Nucleus accumbens (tissue), 56 donors: ENCODE measurements at regions not wholly inside any gene's neighbourhood (a gene's known extent, or its start where the extent isn't known, plus 50 kb on each side); places are given as distances from the start of the nearest gene placed in this dataset.

Experiments
- DNase-seq, 56 donors: peaks; one replicate each; lab custom pipeline; 2025; lab: John Stamatoyannopoulos, UW

DNA sequence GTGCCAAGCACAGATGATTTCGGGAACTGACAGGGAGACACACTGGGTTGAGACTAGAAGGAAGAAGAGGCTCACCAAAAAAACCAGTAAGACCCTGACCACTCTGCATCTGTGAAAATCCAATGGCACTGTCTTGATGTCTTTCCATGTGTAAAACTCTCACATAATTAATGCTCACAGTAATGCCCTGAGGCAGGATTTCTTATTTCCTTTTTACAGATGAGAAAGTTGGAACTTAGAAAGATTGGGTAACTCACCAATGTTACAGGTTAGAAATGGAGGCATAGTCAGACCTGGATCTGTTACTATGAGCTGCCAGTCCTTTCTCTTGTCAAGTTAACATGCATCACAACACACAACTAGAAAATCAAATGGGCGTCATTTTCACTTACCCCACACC is 151.0 kb upstream of the MCHR2 start:
- DNase-seq, result no peak

DNA sequence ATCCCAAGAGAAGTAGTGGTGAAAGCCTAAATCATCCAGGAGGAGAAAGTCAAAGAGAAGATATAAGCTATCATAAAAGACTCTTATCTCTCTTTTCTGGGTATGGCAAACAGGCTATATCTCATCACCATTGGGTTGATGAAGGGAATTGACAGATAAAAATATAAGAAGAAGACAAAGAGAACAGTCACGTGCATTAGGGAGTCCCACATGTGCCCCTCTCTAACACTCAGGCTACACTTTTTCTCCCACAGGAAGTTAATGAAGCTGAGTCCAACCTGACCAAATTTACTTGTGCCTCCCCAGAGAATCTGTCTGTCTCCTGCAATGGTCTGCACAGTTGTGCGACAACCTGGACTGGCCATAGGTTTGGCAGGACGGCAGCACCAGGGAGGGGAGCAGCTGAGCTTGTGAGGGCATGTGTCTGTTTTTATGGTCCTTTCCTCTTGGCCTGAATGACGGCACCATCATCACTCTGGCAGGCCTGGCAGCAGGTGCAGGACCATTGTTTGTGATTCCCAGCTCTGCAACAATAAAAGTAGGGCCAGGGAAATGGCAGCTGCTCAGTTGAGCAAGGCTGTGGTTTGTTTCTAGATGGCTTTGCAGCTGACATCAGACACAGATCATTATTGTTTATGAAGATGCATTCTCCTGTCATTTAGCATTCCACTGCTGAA is 144.5 kb upstream of the MCHR2 start:
- DNase-seq, result no peak

DNA sequence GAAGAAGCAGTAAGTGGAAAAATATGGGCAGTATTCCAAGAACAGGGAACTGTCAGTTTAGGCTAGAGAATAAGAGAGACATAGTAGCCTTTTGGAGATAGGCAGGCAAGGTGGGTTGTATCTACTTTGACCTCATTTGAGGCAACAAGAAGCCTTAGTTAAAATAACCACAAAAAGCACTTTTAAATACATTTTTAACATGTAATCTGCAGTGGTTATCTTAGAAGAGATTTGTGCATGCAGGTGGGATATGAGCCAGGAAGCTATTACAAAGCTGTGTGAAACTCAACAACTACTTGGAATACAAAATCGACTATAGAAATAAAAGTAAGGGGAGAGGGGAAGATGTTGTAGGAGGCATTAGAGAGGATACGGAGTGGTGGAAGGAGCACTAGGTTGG is 143.7 kb upstream of the MCHR2 start:
- DNase-seq, result no peak

DNA sequence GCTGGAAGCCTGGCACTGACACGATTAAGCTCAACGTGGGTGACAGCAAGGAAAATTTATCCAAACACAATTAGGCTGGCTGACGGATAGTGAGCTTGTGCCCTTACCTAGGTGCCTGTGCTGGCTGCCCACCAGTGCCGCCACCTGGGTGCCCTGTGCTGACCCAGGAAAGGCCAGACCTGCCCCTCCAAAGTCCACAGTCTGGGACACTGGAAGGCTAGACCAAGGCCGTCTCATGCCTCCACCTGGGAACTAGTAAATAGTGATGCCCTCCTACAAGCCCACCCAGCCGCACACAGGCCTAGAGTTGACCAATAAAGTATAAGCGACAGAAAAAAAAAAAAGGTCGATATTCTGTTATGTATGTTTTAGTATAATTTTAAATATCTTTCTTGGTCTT is 142.6 kb upstream of the MCHR2 start:
- DNase-seq, result no peak

DNA sequence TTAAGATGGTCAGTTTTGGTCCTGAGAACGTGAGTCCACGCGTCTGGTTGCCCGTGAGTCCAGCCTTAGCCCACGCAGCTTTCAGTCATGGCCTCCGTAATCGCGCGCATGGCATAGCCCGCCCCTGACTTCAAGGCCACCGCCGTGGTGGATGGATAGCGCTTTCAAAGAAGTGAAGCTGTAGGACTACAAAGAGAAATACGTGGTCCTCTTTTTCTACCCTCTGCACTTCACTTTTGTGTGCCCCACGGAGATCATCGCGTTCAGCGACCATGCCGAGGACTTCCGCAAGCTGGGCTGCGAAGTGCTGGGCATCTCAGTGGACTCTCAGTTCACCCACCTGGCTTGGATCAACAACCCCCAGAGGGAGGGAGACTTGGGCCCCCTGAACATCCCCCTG is 142.0 kb upstream of the MCHR2 start:
- no peak for DNase-seq

DNA sequence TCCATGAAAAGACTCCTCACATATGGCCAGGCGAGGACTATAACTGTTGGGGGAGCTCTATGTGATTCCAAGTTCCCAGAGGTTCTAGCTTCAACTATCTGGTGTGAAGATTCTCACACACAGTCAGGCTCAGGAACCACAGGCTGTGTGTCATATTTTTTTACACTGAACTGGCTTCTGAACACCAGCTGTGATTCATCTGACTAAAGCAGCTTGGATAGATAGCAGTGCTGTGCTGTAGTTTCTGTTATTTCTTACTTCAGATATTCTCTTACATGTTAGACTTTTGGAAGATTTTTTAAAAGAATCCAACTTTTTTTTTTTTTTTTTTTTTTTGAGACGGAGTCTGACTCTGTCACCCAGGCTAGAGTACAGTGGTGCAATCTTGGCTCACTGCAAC is 140.7 kb upstream of the MCHR2 start:
- DNase-seq, result no peak

DNA sequence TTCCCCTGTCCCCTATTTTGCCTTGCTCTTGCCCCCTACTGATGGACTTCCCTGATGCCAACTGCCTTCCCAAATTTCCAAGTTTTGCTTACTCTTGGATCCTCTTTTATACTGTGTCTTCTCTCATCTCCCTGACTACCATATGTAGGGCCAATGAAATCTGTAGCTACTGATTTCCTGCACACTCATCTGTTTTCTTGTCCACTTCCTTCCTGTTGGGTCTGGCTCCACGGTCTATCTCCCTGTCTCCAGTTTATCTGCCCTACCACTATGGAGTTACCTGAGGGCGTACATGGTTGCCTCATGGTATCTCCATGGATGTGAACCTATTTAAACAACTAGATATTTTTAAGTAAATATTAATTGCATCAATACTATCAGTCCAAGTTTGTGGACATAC is 140.3 kb upstream of the MCHR2 start:
- DNase-seq, result no peak

DNA sequence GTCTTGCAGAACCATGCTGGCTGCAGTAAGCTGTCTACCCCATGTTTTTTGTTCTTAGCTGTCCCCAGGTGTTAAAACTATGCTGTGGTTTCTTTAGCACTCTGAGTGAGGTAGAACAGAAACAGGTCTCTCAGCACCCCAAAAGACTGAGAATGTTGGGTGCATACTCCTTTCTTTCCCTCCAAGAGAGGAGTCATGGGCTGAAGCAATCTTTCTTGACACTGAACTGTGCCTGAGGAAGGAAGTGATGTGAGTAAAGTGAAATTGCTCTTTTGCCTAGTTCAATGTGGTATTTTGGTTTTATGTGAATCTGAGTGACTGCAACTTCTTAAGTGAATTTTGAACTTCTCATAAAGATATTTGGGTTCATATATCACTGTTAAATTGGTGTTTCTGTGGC is 138.0 kb upstream of the MCHR2 start:
- no peak for DNase-seq

DNA sequence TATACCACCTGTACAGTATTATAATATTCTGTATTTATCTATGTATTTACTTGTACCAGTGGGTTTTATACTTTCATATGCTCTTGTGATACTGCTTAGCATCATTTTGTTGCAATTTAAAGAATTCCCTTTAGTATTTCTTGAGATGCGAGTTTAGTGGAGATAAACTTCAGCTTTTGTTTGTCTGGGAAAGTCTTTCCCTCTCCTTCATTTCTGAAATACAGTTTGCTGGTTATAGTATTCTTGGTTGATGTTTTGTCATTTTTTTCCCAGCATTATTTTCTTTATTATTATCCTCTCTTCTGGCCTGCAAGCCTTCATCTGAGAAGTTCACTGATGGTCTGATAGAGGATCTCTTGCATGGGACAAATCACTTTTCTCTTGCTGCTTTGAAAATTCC is 136.6 kb upstream of the MCHR2 start:
- DNase-seq, result no peak

DNA sequence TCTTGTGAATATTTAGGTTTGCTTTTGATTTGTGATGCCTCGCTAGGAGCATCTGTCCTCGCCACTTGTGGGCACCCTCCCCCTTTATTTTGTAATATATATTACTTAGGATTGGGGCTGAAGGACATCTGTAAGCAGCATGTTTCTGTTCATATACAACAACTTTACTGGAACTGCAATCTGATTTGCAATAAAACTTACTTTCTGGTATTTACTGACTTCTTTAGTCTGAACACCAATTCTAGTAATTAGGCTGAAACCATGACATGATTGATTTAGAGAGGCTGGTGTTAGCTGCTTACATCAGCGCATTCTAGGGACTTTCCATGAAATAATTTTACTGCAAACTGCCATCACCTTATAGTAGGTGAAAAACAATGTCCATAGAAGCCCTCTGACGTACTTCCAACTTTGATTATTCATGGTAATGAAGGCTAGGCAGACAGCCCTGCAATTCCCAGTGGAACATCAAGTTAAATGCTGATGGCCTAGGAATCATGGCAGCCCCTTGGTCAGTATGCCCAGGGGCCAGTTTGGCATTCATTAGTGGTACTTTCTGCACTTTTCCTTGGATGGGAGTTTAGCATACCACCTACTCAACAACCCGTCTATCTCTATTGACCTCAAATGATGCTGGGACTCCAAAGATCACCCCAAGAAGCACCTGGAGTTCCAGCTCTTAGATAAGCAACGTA is 132.9 kb upstream of the MCHR2 start:
- DNase-seq, result no peak

DNA sequence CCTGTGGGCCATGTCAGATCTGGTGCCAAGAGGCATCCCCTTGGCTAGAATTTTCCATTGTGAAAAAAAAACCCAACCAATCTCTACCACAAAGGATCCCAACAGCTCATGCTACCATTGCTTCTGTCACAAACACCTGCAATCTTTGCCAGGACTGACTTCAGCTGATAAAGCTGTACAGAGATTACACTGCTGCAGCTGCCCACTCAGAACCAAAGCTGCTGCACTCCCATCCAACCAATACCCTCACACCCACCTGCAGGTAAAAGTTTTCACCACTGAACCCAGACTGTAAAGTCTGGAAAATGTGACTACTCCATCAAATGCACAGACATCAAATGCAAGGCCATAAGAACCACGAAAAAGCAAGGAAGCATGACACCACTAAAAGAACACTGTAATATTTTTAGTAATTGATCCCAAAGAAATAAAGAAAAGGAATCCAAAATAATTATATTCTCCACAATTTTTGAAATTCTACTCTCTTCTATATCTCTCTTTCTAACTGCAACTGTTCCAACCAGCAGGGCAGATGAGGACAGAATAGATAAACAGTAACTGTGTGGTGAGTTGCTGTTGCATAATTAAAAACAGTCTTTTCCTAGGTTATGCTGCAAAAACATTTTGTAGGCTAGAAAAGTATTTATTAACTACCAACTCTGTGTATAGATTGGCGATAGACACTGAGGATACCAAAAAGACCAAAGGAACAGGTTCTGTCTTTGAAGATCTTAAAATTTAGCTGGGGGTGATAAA is 128.0 kb upstream of the MCHR2 start:
- no peak for DNase-seq

DNA sequence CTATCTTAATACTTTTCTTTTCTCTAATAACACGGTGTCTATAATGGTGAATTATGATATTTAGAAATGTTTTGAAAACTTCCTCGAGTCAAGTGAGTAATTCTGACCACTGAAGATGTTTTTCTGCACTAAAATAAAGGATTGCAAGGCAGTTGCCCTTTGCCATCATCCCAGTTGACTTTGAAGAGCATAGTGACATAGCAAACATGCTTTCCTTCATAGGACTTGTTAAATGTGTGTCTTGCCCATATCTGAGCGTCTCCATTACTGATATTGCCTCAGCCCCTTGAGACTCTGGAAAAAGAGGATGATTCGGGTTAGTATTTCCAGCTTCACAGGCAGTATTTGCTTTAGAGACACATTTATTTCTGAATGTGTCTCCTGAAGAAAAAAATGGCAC is 125.2 kb upstream of the MCHR2 start:
- DNase-seq, result no peak

DNA sequence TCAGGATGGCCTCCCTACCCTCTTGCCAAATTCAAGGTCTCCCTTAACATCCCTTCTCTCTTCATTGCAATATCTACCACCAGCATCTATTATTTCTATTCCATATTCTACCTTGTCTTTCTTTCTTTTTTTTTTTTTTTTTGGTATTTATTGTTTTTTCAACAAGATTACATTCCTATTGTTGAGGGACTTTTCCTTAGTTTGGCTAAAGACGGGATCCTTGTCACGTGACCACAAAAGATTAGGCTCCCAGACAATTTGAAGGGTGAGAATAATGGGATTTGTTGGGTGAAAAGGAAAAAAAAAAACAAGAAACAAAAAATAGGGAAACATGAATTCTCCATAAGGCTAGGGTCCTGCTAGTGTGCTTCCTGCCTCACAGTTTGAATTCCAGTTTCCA is 124.3 kb upstream of the MCHR2 start:
- no peak for DNase-seq

DNA sequence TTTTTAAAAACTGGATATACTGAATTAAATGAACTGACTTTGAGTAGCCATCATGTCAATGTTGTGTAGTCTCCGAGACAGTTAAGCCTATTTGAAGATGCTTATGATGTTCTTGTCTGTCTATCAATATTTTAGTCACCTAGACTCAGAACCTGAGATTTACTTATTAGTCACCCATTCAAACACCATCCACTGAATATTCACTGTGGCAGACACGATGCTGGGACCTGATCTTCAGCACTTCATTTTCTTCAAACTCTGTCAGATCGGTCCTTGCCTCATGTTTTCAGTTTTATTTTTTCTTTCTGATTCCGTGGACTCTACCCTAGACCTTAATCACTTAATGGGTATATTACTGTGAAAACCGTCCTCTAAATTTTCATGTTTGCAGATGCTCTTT is 123.7 kb upstream of the MCHR2 start:
- DNase-seq, result no peak

DNA sequence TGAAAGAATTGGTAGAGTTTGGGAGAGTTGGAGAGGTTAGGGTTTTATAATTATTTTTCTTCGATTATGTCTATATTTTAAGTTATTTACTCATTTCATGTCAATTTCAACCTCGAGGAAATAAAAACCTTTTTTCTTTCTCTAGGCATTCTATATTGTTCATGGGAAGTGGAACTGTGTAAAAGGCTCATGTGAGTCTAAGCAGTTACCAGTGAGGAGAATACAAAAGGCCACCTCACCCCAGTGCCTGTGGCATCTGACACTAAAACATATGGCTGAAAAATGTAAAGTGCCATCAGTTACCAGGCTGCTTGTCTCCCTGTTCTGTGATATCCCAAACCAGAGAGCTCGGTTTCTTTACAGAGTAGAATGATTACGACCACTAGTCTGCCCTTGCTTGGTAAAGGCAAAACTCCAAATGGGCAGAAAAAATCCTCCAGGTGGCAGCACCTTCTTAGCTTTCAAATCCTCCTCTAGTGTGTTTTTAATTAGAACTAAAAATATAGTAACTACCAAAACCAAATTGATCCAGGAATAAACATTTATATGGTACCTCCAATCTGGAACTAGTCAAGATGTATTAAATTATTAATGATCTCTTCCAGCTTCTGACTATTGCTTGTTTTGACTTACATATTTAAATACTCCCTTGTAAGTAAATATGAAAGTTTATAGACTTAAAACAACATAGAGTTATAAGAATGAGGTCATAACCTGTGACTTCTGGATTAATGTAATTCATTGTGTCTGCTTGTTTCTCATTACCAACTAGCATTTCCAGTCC is 122.6 kb upstream of the MCHR2 start:
- DNase-seq, result peak in 26 of 56 donors; percentile 0 to 75 (median 12)

DNA sequence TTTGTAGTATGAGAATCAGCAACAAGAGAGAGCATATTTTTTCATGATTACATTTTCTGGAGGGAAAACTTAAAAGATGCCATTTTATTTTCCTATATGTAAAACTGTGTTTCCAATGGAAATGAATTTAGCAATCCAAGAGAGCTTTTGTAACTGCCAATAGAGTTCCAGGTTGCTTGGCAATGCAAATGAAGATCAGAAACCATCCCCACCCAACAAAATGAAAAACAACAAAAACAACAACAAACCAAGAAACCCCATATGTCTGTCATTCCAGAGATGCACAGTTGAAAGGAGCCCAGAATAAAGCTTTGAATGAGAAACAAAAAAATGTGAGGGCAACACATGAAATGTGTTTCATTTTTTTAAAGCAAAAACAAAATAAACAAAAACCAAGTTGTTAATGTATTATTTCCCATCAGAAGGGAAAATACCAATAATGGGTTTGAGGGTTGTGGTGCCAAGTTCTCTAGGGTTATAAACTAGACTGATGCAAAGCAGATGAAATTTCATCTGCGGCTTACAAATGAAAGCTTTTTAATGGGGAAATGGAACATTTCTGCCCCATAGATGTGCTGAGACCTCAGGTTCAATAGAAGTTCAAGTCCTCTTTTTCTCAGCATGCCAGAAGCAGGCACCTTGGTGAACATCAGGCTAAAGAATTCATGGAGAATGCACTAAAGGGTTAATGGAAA is 121.5 kb upstream of the MCHR2 start:
- no peak for DNase-seq

DNA sequence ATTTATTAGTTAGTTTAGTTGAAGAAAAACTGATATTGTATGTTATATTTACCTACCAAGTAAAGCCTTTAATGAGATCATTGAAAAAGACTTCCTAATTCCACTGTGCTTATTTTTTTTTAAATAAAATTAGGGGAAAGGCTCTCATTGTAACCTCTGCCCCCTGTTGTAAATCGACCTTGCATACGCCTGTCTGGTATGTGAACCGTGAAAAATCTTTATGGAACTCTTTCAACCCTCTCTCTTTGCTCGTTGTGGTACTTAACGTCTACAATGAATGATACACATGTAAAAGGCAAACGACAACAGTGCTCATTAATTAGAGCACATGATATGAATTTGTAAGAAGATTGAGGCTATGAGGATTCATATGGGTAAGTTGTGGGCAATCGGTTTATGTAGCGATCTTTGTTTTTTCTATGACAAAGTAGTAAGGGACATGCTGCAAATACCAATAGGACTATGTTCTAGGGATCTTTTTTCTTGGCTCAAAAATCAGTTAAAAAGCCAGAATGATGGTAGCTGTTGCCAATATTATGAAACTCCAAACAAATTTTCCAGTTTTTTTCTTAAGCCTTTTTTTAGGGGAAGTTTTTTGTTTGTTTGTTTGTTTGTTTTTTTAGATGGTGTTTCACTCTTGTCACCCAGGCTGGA is 119.0 kb upstream of the MCHR2 start:
- no peak for DNase-seq

DNA sequence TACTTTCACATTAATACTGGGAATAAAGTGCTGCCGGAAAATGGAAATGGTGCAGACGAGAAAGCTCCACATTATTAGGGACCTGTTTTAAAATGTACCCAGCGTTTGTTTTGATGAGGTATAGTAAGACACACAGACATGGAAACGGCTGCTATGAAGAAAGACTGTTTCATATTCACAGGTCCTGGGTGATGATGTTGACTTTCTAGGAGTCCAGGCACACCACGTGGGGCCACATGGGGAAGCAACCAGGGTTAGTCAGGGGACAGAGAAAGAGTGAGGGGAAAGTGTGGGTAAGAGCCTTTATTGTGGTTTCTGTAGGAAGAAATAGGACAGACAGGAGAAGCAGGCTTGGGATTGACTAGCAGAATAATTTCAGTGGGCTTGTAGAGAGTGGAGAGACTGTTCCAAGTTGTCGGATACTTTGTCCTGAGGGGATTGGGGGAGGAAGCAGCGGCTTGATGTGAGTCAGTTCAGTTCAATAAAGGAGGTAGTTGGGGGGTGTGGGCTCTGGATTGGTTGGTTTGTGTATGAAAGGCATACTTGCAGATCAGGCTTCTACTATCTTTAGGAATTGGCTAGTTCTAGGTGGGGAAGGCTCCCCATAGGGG is 112.0 kb upstream of the MCHR2 start:
- DNase-seq, result no peak

DNA sequence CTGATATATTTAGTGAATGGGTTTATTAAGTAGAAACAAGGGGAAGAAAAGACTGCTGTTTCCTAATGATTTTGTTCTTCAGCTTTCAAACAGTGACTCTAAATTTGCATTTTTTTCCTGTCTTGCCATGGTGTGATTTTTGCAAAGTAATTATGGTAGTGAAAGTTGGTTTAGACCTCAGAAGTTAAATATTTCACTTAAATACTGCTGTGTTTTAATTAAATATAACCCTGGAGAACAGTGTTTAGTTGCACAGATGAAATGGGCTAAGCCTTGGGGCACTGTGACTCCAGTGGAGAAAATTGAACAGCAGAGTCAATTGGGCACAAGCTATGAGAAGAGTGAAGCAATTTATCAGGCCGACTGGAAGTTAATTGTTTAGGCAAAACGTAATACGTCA is 111.1 kb upstream of the MCHR2 start:
- no peak for DNase-seq

DNA sequence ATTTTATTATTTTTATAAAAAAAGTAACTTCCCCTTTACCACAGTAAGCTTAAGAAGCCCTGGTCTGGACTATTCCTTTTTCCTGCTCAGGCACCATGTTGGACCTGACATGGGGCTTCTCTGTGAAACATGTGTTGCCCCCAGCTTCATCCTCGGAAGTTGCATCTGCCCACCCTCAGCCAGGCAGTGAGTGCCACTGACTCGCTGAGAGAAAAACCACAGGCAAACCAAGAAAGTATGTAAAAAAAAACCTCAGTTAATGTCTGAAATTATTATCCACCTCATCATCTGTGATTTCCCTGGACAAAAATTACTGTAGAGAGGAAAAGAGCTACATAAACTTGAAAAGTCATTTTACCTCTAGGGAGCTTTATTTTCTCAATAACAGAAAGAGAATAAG is 109.9 kb upstream of the MCHR2 start:
- DNase-seq, result no peak
